Uterus (tissue), 2 donors: ENCODE measurements at regions not wholly inside any gene's neighbourhood (a gene's known extent, or its start where the extent isn't known, plus 50 kb on each side); places are given as distances from the start of the nearest gene placed in this dataset.

Experiments
- POLR2A ChIP-seq, 2 donors: fragments of 450-650 bp; IDR thresholded peaks; one replicate each; pipeline ENCODE4 v1.6.1; 2016; ENCODE audit warnings: antibody characterized with exemption in 2 of 2, mild to moderate bottlenecking in 1 of 2, moderate library complexity in 1 of 2
- TF ChIP-seq, protein P1 (sequence below), 4 experiments: fragments of 200-600 bp in 2 of 4; fragments of 450-650 bp in 2 of 4; sonication (generic) in 2 of 4; IDR thresholded peaks; one replicate each; pipeline ENCODE4 v1.5.1; 2016 to 2019; ENCODE audit warnings: antibody characterized with exemption in 4 of 4, mild to moderate bottlenecking in 2 of 4, moderate library complexity in 1 of 4

DNA sequence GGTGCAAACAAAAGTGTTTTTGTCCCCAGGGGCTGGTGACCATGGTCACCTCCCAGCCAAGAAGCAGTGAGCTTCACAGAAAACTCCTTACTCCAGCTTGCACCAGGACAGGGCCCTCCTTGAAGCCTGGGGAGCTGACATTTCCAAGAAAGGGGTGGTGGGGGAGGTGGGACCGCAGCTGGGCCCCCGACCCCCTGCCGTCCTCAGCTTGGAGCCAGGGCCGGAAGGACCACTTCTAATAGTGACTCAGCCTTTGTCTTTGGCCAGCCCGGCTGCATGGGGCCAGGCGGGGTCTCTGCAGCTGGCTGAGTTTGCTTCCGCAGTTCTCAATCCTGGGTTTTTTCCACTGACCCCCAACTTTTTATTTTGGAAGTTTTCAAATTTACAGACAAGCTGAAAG lies 136.5 kb upstream of the POU3F1 start:
- TF ChIP-seq, protein P1, sequence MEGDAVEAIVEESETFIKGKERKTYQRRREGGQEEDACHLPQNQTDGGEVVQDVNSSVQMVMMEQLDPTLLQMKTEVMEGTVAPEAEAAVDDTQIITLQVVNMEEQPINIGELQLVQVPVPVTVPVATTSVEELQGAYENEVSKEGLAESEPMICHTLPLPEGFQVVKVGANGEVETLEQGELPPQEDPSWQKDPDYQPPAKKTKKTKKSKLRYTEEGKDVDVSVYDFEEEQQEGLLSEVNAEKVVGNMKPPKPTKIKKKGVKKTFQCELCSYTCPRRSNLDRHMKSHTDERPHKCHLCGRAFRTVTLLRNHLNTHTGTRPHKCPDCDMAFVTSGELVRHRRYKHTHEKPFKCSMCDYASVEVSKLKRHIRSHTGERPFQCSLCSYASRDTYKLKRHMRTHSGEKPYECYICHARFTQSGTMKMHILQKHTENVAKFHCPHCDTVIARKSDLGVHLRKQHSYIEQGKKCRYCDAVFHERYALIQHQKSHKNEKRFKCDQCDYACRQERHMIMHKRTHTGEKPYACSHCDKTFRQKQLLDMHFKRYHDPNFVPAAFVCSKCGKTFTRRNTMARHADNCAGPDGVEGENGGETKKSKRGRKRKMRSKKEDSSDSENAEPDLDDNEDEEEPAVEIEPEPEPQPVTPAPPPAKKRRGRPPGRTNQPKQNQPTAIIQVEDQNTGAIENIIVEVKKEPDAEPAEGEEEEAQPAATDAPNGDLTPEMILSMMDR (IDR thresholded peaks at IDR 0.05), result no peak
- no peak for TF ChIP-seq POLR2A (IDR thresholded peaks at IDR 0.05)
